H4 (cell line): ENCODE measurements at regions not wholly inside any gene's neighbourhood (a gene's known extent, or its start where the extent isn't known, plus 50 kb on each side); places are given as distances from the start of the nearest gene placed in this dataset.

Experiments
- DNase-seq: peaks from one replicate; pipeline ENCODE4 v3.0.0-alpha.2; 2015; ENCODE audit warnings: low spot score

DNA sequence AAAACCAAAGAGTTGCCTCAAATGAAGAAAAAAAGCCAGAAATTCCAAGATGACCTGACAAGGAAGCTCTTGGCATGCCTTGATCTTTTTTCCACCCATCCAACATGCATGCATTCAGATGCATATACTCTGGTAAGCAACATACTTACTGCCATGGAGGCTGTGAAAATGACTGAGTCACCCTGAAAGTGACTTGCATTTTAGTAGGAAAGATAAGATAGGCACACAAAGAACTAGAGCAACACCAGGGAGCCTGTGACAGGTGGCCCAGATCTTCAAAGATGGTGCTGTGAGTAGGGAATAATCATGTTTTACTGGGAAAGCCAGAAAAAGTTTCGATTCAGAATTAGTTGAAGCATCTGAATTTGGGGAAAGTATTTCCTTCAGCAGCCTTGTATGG, 185.1 kb upstream of the SLCO3A1 start:
- no peak for DNase-seq

DNA sequence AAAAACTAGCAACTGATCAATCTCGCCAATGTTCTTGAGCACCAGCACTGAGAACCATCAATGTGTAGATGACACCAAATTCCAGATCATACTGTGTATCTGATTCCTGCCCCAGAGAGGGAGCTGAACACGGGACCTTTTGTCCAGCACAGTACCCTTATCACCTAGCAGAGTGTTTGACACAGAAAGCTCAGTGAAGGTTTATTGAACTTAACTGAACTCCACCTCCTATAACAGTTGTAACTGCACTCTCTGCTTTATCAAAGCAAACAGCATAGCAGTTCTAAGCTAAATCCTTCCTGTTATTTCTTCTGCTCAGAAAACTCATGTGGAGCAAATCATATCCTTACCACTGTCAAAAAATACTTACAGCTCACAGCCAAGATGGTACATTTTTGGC, 183.4 kb upstream of the SLCO3A1 start:
- no peak for DNase-seq

DNA sequence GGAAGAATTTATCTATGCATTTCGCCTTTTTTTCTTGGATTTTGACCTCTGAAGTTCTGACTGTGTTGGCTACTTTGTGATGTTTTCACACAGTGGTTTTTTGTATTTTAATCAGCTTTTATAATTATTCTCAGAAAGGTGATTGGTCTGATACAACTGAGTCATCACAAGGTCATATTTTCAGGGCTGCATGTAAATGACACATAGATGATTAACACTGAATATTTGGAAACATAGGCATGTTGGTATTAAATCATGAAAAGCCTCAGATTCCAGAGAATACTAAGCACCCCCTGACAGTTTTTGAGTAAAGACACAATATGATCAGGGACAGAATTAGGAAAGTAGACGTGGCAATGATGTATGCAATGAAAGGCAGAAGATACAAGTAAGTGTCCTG, 175.5 kb upstream of the SLCO3A1 start:
- DNase-seq: no peak

DNA sequence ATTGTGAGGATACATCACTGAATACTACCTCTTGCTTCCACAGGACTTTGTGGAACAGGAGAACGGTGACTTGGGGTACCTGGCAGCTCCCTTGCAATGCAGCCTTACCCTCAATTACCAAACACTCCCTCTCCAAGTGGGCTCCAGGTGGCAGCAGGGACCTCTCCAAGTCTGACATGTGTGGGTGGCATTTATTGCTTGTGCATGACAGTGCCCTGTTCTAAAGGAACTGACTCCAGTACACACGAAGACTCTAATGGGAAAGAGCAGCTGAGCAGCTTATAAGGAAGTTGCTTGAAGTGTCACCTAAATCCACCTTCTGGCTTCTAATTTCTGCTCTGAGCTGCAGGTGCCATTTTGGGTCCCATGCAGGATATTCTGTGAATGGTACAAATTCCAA, 174.1 kb upstream of the SLCO3A1 start:
- no peak for DNase-seq

DNA sequence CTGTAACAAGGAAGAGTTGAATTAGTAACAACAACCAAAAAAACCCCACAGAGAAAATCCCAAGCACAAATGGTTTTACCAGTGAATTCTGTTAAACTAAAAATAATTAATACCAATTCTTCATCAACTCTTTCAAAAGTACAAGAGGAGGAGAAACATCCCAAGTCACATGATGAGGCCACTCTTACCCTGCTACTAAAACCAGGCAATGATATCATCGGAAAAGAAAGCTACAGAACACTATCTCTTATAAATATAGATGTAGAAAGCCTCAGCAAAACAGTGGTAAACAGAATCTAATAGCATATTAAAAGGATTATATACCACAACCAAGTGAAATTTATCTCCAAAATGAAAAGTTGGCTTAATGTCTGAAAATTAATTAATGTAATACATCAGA, 168.1 kb upstream of the SLCO3A1 start:
- DNase-seq: no peak

DNA sequence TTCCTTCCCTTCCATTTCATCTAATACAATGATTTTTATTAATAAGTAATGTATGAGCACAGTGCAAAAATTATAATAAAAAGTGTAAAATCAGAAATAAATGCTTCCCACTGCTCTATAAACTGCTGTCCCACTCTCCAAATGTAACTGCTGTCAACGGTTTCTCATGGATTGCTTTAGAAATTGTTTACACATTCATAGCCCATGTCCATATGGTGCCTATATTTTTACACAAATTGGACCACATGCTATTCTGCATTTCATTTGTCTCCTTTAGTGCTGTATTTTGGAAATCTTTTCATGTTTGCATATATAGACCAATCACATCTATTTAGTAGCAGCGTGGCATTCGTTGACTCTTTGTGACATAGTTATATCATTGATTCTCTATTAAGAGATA, 164.7 kb upstream of the SLCO3A1 start:
- no peak for DNase-seq

DNA sequence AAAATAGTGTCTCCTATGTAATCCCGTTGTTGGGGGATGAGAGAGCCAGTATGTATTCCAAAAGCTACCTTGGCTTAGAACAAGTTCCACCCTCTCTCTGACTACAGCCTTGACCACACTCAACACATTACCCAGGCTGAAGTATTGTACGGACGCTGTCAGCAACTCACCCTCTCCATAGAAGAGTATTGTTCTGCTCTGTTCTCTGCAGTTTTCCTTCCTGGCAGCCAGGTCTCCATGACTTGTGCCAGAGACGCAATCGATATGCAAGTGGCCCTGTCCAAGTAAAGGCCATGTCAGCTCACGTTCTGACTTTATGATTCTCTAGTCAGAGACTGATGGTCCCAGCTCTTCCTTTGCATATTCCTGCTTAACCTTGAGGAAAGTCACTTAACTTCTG, 164.1 kb upstream of the SLCO3A1 start:
- DNase-seq: no peak

DNA sequence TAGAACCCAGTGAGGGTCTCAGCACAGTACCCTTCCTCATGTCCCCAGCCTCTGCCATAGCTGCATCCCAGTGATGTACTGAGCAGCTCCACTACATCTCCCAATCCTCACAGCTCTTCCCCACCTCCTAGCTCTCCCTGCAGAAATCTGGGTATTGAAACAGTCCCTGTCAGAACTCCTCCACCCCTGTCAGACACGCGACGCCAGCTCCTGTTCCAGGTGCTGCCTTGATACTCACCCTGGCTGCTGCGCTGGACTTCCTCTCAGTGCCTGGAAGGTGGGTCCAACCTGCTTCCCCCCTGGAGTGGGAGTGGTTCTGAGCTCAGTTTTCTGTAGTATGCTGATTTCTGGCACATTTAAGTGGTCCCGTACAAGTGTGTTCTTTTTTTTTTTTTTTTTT, 160.9 kb upstream of the SLCO3A1 start:
- DNase-seq: no peak

DNA sequence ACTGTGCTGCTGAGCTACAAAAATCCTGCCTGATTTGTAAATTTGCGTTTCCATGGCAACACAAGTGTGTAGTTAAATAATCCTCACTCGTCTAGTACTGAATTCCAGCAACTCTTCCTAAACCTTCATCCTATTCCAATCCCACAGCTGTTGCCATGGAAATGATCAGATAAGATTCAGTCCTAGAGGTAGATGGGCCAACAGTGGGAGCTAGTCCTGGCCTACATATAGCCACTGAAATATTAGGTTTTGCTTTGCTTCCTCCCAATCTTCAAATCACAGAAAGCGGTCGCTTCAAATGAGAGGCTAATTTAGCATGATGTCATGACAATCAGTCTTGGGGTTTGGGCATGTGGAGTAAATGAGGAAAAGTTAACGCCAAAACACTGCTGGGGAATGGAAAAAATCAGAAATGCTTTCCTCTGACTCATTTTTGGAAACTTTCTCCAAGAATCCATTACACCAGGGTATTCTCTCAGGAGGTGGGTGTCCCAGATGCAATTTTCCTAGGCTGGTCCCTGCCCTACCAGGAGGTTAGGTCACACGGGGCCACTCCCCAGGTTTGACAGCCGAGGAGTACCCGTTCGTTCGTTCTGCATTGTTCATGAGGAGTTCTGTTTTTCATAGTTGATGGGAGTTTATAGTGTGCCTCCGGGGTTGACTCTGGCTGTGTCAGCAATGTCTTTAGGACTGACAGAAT, 159.2 kb upstream of the SLCO3A1 start:
- DNase-seq: peak; percentile 10

DNA sequence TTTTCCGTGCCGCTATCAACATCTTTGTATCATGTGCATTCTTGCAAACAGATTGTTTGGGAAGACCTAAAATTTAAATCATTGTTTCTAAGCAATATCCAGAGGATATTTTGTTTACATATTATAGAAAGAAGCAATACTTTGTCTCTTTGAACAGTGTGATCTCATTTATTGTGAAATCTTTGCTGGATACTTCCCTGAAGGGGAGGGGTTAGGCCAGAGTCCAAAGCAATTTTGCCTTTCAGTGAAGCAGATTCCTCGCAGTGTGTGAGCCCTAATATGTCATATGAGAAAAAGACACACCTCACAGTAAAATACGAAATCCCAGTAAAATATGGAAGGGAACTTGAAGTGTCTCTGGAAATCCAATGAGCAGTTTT, 158.7 kb upstream of the SLCO3A1 start:
- peak; percentile 46 for DNase-seq

DNA sequence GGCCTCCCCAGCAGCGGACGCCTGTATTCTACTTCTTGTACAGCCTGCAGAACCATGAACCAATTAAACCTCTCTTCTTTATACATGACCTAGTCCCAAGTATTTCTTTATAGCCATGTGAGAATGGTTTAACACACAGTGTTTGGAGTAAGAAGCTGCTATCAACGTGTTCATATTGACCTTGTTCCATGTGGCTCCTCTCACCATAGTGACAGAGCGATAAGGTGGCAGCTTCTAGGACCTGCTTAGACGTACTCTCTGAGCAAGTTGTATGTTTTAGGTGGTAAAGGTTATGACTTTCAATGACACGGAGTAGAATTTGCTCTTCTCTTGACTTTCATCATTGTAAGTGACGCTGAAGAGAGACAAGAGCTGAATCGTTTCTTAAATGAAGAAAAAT, 157.7 kb upstream of the SLCO3A1 start:
- DNase-seq: no peak

DNA sequence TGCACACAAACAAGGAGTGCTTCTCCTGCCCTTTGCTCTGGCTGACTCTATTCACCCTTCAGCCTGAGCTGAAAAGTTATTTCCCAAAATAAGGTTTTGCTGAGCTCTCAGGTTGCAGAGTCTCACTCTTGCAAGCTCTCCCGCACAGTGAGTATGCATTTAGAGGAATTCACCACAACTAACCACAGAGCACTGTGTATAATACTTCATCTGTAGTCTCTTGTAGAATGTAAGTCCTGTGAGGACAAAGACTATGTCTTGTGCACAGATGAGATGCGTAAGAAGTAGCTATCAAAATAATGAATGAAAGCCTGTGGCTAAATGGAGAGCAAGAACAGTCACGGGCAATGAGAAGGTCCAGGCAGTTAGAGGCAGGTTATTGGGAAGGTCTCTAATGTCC, 156.5 kb upstream of the SLCO3A1 start:
- DNase-seq: no peak

DNA sequence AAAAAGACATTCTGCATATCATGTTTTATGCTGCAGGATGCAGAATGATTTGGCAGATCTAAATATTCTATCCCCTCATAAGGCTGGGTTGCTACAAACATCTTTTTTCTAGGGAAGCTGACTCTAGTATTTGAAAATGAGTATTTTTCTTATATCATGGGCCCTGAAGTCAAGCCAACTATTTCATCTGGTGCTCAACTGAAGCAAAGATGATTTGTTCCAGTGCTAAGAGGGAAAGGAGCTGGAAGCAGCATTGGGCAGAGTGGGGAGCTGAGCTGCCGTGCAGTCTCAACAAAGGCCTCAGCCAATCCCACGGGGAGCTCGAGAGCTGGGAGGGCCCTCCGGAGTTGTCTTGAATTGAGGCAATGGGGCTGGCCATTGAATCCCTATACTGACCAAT, 155.3 kb upstream of the SLCO3A1 start:
- DNase-seq: no peak

DNA sequence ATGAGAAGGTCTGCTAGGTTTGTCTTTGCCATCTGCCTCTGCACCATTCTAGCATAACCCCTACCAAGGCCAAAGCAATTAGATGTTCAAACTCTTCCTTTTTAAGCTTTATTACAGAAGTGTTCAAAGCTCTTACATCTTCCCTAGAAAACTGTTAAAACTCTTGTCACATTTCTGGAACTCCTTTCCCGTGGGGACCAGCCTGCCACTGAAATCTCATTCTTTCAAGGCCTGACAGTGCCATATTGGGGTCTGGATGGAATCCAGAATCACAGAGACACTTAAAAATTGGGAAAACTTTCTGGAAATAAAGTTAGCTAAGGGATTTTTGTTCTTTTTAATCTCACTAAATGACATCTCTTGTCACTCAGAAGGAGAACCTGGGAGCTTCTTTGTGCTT, 153.8 kb upstream of the SLCO3A1 start:
- DNase-seq: no peak

DNA sequence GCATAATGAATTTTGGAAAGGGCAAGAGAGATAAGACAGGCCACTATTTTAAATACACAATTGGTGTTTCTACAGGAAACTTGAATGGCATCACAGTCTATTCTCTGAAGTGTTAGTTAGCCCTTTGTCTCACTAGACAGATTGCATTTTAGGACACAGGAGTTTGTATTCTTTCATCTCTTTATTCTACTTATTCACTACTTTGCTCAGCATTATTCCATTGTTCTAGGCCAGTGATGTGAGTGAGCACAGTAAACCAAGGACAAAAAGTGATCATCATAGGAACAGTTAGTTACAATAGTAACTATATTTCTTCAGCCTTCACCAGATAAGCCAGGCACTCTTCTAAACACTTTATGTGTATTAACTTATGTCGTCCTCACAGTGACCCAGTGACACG, 150.2 kb upstream of the SLCO3A1 start:
- DNase-seq: no peak

DNA sequence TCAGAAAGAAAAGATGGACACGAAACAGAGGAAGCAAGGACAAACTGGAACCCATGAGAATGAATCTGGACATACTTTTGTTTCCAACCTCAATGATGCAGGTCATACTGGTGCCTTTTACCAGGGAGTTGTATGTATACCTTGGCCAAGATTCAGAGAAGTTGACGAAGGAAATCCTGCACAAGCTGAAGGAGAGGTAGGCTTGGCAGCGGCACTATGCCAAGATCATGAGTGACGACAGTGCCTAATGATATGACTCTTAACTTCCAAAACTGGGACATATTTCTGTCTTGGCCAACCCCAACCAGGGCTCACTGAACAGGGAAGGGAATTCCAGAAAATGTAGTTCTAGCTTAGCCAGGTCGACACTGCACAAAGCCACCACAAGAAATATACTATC, 149.2 kb upstream of the SLCO3A1 start:
- DNase-seq: no peak

DNA sequence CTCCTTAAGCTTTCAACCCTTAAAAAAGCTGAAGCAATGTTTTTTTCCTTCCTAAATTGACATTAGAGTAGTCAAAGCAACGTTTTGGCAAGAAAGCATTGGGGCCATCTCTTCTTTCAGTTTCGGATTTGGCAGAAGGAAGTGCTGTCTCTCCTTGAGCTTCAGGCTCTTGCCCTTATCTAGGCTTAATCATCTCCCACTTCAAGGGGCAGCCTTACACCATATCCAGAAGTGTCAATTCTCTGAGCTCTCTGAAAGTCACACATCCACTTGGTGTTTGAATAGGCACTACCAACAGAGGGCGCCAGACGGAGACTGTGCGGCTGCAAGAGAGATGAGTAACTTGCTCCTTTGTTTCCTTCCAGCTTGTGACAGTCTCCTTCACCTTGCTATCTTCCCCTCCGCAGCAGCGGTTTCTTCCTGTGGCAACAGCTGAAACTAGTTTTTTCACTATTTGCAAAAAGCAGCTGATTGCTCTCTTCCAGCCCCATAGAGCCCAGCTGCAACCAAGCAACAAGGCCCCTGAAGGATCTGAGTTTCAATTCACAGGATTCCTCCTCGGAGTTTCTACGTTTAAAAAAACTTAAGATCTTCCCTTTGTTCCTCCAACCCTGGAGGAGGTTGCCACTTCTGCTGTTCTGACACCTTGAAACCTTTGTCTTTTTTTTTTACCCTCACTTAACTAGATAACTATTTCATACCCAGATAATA, 147.0 kb upstream of the SLCO3A1 start:
- DNase-seq: peak; percentile 32

DNA sequence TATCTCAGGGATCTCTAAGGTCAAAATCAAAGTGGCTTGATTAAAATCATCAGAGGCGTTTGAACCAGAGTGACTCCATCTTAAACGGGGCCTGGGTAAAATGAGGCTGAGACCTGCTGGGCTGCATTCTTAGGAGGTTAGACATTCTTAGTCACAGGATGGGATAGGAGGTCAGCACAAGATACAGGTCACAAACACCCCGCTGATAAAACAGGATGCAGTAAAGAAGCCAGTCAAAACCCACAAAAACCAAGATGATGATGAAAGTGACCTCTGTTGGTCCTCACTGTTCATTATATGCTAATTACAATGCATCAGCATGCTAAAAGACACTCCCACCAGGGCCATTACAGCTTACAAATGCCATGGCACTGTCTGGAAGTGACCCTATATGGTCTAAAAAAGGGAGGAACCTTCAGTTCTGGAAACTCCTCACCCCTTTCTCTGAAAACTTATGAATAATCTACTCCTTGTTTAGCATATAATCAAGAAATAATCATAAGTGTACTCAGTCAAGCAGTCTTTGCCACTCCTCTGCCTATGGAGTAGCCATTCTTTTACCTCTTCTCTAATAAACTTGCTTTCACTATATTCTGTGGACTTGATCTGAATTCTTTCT, 143.3 kb upstream of the SLCO3A1 start:
- DNase-seq: no peak

DNA sequence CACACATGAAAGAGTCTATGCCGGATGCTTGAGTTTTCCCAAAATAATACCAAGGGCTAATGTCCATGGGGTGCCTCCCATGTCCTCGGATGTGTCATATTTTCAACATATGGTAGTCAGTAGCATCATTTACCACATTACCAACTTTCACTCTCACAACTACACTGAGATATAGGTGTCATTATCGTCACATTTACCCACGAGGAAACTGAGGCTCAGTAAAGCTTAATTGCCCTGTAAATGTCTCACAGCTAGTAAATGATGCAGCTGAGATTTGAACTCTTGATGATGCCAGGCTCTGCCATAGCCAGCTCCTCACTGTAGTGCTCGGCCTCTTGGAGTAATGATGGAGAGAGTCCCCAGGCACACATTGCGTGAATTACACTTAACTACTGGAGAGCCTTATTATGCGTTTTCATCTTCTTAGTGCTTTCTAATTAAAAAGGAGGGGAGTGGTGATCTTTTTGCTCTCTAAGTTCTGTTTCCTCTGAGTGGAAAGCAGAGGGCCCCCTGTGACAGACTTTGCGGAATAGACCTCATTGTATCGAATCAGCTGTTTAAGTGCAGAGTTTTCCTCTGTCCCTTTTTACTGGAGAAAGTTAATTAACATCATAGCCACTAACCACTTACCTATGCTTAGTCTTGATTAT, 142.0 kb upstream of the SLCO3A1 start:
- no peak for DNase-seq

DNA sequence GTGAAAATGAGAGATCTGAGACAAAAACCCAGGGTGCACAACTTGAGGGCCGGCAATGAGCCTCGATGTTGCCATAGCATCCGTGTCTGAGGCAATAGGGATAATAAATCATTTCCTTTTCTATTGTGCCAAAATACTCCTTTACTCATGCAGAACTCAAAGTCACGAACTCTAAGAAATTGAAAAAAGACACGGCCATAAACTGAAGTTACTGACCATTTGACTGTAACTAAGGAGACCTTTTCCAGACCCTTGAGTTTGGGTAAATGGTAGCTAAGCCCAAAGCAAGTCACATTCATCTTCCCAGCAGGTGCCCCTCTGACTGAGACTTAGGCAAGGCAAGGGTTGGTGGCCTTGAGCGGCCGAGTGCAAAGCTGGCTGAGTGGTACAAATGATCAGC, 141.2 kb upstream of the SLCO3A1 start:
- no peak for DNase-seq

DNA sequence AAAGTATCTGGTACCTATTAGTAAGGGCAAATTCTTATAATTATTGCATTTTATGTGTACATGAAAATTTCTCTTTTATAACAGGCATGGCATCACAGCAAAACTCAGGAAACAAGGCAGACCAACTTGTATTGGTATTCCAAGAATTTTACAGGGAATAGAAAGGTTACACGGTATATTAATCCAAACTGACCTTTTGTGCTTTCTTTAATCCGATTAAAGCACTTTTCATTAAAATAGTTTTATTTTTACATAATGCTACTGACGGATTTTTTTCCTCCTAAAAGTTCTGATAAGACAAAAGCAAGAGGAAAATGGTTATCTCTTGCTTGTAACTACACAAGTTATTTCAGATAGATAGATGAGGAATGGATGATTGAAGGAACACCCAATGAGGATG, 137.0 kb upstream of the SLCO3A1 start:
- no peak for DNase-seq

DNA sequence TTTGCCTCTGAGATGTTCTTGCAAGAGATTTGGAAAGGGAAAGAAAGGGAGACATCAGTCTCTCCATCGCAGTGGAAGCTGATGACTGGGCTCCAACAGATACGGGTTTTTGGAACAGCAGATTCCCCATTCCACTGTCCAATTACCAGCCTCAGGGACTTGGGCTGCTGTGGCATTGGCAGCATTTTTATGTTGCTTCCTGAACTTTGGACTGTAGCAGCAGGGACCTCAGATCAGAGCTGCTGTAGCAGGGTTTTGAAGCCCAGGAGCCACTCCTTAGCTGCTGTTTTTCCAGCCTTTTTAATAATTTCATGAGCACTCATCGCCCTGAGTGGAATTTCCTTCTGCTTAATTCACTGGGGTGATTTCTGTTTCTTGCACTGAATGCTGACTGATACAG, 135.7 kb upstream of the SLCO3A1 start:
- no peak for DNase-seq

DNA sequence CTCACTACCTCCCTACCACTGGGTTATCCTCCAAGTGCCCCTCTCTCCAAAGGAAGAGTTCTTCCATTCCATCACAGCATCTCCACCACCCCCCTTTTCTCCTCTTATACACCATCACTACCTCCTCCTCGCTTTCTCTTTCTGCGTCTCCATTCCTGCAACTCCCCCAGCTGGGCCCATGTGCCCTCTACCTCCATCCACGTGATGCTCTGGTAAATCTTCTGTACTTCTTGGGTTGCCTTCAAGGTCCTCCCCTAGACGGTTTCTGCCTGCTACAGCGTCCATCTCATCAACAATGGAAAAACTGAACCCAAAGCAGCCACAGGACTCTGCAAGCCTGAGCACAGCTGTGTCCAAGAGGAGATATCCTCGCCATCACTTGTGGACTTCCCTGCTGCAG, 129.5 kb upstream of the SLCO3A1 start:
- no peak for DNase-seq
